ENCODE measurements at regions not wholly inside any gene's neighbourhood (a gene's known extent, or its start where the extent isn't known, plus 50 kb on each side); places are given as distances from the start of the nearest gene placed in this dataset.

DNA sequence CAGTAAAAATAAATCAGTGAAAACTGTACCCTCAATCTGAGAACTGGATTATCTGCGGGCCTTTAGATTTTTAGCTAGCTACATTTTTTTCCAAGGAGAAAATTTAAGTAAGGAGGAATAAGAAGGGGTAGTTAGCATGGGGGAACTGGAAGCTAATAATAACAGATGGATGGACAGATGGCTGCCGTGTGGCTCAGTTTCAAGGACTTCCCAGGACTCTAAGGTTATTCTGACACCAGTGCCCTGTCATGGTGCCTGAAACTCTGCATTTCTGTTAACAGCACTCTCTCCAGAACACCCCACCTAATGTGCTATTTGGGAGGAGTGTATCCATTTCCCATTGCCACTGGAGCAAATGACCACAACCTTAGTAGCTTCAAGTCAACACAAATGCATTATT is 75.7 kb upstream of the PDE1C start:
- Histone ChIP-seq H3K4me3 (ENCODE audit: low read depth, low read length) (no peak overlapping the region), H2AFZ (no peak overlapping the region), H3K27me3 (ENCODE audit: control insufficient read depth, insufficient read depth, low read length) (no peaks in the 10 kb centered on the region), H3K4me2 (ENCODE audit: low read length) (no peak overlapping the region), H3K27ac (no peak overlapping the region), H3K4me1 (no peaks in the 10 kb centered on the region), H3K36me3 (ENCODE audit: control insufficient read depth, insufficient read depth, low read length) (no peaks in the 10 kb centered on the region), H3K79me2 (no peaks in the 10 kb centered on the region), H3K9ac (no peak overlapping the region), H3K9me3 (ENCODE audit: control insufficient read depth, low read length) (no peaks in the 10 kb centered on the region)
- TF ChIP-seq, protein P1, sequence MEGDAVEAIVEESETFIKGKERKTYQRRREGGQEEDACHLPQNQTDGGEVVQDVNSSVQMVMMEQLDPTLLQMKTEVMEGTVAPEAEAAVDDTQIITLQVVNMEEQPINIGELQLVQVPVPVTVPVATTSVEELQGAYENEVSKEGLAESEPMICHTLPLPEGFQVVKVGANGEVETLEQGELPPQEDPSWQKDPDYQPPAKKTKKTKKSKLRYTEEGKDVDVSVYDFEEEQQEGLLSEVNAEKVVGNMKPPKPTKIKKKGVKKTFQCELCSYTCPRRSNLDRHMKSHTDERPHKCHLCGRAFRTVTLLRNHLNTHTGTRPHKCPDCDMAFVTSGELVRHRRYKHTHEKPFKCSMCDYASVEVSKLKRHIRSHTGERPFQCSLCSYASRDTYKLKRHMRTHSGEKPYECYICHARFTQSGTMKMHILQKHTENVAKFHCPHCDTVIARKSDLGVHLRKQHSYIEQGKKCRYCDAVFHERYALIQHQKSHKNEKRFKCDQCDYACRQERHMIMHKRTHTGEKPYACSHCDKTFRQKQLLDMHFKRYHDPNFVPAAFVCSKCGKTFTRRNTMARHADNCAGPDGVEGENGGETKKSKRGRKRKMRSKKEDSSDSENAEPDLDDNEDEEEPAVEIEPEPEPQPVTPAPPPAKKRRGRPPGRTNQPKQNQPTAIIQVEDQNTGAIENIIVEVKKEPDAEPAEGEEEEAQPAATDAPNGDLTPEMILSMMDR (IDR thresholded peaks at IDR 0.05): no peak

- Histone ChIP-seq H3K27ac (no peak overlapping the region), H3K27me3 (ENCODE audit: control insufficient read depth, insufficient read depth, low read length) (no peaks in the 10 kb centered on the region), H3K4me3 (ENCODE audit: low read depth, low read length) (no peak overlapping the region), H3K79me2 (no peaks in the 10 kb centered on the region), H3K9me3 (ENCODE audit: control insufficient read depth, low read length) (no peaks in the 10 kb centered on the region), H3K36me3 (ENCODE audit: control insufficient read depth, insufficient read depth, low read length) (no peaks in the 10 kb centered on the region), H2AFZ (no peak overlapping the region), H3K4me1 (no peaks in the 10 kb centered on the region), H3K4me2 (ENCODE audit: low read length) (no peak overlapping the region), H3K9ac (no peak overlapping the region)
- TF ChIP-seq, protein P1 (IDR thresholded peaks at IDR 0.05): no peak
Observed at GRCh38 chr7:32144676-32145075, 74.5 kb upstream of the PDE1C start.

DNA sequence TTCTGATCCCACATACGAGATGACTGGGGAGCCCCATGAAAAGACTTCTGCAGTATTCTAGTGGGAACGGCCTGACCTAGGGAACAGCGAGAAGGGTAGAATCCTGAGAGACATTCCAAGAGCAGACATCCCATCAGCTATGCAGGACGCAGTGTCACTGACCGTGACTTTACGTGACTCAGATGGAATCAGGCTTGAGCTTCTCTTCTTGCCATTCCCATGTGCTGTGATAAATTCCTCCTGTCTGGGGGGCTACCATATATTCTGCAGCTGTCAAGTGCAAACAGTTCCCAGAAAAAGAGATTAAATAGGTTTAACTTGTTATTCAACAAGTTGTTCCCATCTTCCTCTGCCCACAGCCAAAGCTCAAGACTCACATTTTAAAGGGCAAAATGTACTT is 73.1 kb upstream of the PDE1C start:
- TF ChIP-seq, protein P1 (IDR thresholded peaks at IDR 0.05): no peak

DNA sequence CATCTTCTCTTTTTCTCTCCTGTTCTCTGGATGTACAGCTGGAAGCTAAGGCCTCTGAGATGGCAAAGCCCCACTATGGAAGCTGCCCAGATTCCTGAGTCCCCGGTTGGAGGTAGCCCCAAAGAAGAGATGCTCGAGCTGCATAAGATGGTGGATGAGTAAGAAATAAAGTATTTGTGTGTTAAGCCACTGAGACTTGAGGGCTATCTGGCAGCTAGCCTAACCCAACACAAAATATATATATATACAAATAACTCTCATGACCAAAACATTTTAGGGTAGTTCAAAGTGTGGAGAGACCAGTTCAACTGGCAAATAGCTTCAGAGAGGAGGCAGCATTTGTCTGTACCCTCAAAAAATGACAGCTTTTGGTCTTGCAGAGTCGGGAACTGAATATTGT is 72.4 kb upstream of the PDE1C start:
- Histone ChIP-seq H3K36me3 (ENCODE audit: control insufficient read depth, insufficient read depth, low read length) (no peaks in the 10 kb centered on the region), H3K27me3 (ENCODE audit: control insufficient read depth, insufficient read depth, low read length) (no peaks in the 10 kb centered on the region), H3K4me3 (ENCODE audit: low read depth, low read length) (no peak overlapping the region), H3K9ac (no peak overlapping the region), H3K4me2 (ENCODE audit: low read length) (no peak overlapping the region), H2AFZ (no peak overlapping the region), H3K79me2 (no peaks in the 10 kb centered on the region), H3K4me1 (no peaks in the 10 kb centered on the region), H3K27ac (no peak overlapping the region), H3K9me3 (ENCODE audit: control insufficient read depth, low read length) (no peaks in the 10 kb centered on the region)
- TF ChIP-seq, protein P1 (IDR thresholded peaks at IDR 0.05): no peak

More for the DNA sequence above, 73.1 kb upstream of the PDE1C start:
- Histone ChIP-seq H3K79me2 (no peaks in the 10 kb centered on the region), H3K27me3 (ENCODE audit: control insufficient read depth, insufficient read depth, low read length) (no peaks in the 10 kb centered on the region), H3K9me3 (ENCODE audit: control insufficient read depth, low read length) (no peaks in the 10 kb centered on the region), H2AFZ (no peak overlapping the region), H3K36me3 (ENCODE audit: control insufficient read depth, insufficient read depth, low read length) (no peaks in the 10 kb centered on the region), H3K4me2 (ENCODE audit: low read length) (no peak overlapping the region), H3K27ac (no peak overlapping the region), H3K9ac (no peak overlapping the region), H3K4me1 (no peaks in the 10 kb centered on the region), H3K4me3 (ENCODE audit: low read depth, low read length) (no peak overlapping the region)

DNA sequence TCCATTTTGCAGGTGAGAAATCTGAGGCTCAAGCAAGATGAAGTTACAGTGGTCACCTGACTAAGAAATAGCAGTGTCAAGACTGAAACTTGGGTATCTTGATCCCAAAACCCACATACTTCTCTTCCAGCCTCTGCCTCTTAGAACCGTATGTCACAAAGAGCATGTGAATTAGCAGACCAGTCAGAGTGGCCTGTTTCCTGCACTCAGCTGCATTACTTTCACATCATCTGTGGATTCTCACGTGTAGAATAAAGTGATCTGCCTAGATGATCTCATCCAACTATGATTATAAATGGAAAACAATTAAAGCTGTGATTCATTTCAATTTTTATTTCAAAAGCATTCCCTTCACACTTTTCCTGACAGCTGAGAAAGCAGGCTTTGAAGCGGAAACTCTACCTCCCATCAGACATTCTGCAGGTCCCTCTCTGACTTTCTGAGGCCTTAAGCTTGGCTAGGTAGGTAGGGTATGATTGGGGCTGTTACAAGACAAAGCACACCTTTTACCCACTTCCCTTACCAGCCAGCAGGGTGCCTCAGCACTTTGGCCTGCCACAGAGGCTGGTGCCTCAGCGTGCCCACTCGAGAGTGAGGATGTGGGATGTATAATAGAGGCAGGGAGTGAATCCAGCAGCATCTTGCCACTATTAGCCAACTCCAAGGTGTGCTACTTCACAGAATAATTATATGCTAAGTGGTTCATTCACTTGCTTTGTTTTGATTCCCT is 70.2 kb upstream of the PDE1C start:
- H2AFZ ChIP-seq: no peak overlapping the region
- no peaks in the 10 kb centered on the region for H3K9me3 ChIP-seq (ENCODE audit: control insufficient read depth, low read length)

More for the DNA sequence above, 70.2 kb upstream of the PDE1C start:
- Histone ChIP-seq H3K27me3 (ENCODE audit: control insufficient read depth, insufficient read depth, low read length) (no peaks in the 10 kb centered on the region), H3K36me3 (ENCODE audit: control insufficient read depth, insufficient read depth, low read length) (no peaks in the 10 kb centered on the region), H3K4me2 (ENCODE audit: low read length) (no peak overlapping the region), H3K9ac (no peak overlapping the region), H3K27ac (no peak overlapping the region), H3K79me2 (no peaks in the 10 kb centered on the region), H3K4me1 (no peaks in the 10 kb centered on the region), H3K4me3 (ENCODE audit: low read depth, low read length) (no peak overlapping the region)
- TF ChIP-seq, protein P1 (IDR thresholded peaks at IDR 0.05): no peak
